KBM-7 (cell line): ENCODE measurements at regions not wholly inside any gene's neighbourhood (a gene's known extent, or its start where the extent isn't known, plus 50 kb on each side); places are given as distances from the start of the nearest gene placed in this dataset.
"Not testable (repeated sequence)": the region's sequence is repeated elsewhere in the genome, so short reads cannot be mapped to it uniquely, and the experiment has no call there.

Source experiments
- DNase-seq: peaks from one replicate; pipeline ENCODE4 v3.0.0-alpha.2; 2015
- in situ Hi-C: fragments of 300-500 bp; cut with MboI; formaldehyde crosslinking; loops from 2 replicates; pipeline ENCODE4 v1.14.3; 2020; ENCODE audit warnings: low sequenced_read_pairs, low pct_unique_long_range_greater_than_20kb, mixed read lengths

- DNase-seq = peak; percentile 36
- in situ Hi-C loops = no loop called here
These were observed 52.0 kb upstream of the CPM start for GRCh38 chr12:68984796-68985573.

GRCh38 chr12:68997526-68997925 is 64.6 kb upstream of the CPM start:
- DNase-seq, in situ Hi-C loops: not testable (repeated sequence)

- peak; percentile 75 for DNase-seq
- in situ Hi-C loops = no loop called here
These were observed 65.1 kb upstream of the CPM start for GRCh38 chr12:68998041-68998440.

GRCh38 chr12:69000074-69000473 is 67.1 kb upstream of the CPM start:
- in situ Hi-C loops = no loop called here

GRCh38 chr12:69000540-69001243 is 67.7 kb upstream of the CPM start:
- DNase-seq = no peak
- in situ Hi-C loops = no loop called here

More at GRCh38 chr12:69000074-69000473, 67.1 kb upstream of the CPM start:
- DNase-seq = no peak

- in situ Hi-C loops = no loop called here
- DNase-seq = no peak
These were observed 68.3 kb upstream of the CPM start for GRCh38 chr12:69001251-69001650.

- in situ Hi-C loops = no loop called here
- DNase-seq = no peak
These were observed 70.0 kb upstream of the CPM start for GRCh38 chr12:69002969-69003368.

GRCh38 chr12:69003991-69004390 is 71.0 kb upstream of the CPM start:
- DNase-seq = no peak
- in situ Hi-C loops = no loop called here

- peak; percentile 35 for DNase-seq
- in situ Hi-C loops = no loop called here
These were observed 74.3 kb upstream of the CPM start for GRCh38 chr12:69007101-69007854.

- no peak for DNase-seq
- in situ Hi-C loops = no loop called here
These were observed 74.9 kb upstream of the CPM start for GRCh38 chr12:69007855-69008351.

GRCh38 chr12:69008520-69008919 is 75.5 kb upstream of the CPM start:
- in situ Hi-C loops = no loop called here
- DNase-seq = no peak

GRCh38 chr12:69014047-69014446 is 81.1 kb upstream of the CPM start:
- DNase-seq = no peak
- in situ Hi-C loops = no loop called here

GRCh38 chr12:69015017-69015416 is 82.0 kb upstream of the CPM start:
- in situ Hi-C loops = no loop called here
- DNase-seq = no peak

- no peak for DNase-seq
- in situ Hi-C loops = no loop called here
These were observed 82.9 kb upstream of the CPM start for GRCh38 chr12:69015831-69016230.

- in situ Hi-C loops = no loop called here
- no peak for DNase-seq
These were observed 86.1 kb upstream of the CPM start for GRCh38 chr12:69019082-69019481.

GRCh38 chr12:69019910-69020309 is 86.9 kb upstream of the CPM start:
- no peak for DNase-seq
- in situ Hi-C loops = no loop called here

- no peak for DNase-seq
- in situ Hi-C loops = no loop called here
These were observed 89.7 kb upstream of the CPM start for GRCh38 chr12:69022674-69023073.

GRCh38 chr12:69023840-69024239 is 90.9 kb upstream of the CPM start:
- in situ Hi-C loops = no loop called here
- no peak for DNase-seq

GRCh38 chr12:69024413-69024812 is 91.4 kb upstream of the CPM start:
- no peak for DNase-seq
- in situ Hi-C loops = no loop called here

GRCh38 chr12:69024907-69025306 is 91.9 kb upstream of the CPM start:
- no peak for DNase-seq
- in situ Hi-C loops = no loop called here
